HEK293T (cell line): ENCODE measurements at regions not wholly inside any gene's neighbourhood (a gene's known extent, or its start where the extent isn't known, plus 50 kb on each side); places are given as distances from the start of the nearest gene placed in this dataset.

Source experiments
- ARNT ChIP-seq: fragments of 450-650 bp; IDR thresholded peaks from 2 replicates; pipeline ENCODE4 v1.6.1; 2017; ENCODE audit warnings: mild to moderate bottlenecking
- FOXK2 ChIP-seq: fragments of 450-650 bp; IDR thresholded peaks from 2 replicates; pipeline ENCODE4 v1.6.1; 2016; ENCODE audit warnings: mild to moderate bottlenecking
- FOXM1 ChIP-seq: fragments of 450-650 bp; IDR thresholded peaks from 2 replicates; pipeline ENCODE4 v1.6.1; 2017; ENCODE audit warnings: mild to moderate bottlenecking, borderline replicate concordance
- SUZ12 ChIP-seq: fragments of 450-650 bp; IDR thresholded peaks from 2 replicates; pipeline ENCODE4 v1.6.1; 2016; ENCODE audit warnings: mild to moderate bottlenecking

DNA sequence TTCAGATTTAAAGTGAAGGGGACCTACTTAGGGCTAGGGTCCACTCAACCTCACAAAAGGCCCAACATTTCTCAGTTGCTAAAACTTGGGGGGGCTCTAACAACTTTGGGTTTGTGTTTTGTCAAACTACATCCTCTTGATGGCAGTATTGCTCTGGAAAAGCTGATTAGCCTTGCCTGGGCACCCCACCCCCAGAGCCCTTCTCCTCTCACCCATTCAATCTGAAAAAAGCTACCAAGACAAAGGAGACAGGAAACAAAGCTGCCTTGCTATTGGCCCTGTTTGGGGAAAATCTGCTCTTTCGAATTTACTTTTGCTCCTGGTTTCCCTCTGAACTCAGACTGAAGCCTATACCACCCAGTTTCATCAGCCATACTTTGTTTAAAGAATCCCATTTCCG is 195.2 kb upstream of the STK26 start:
- no peak for TF ChIP-seq ARNT
- TF ChIP-seq SUZ12 = no peak
- TF ChIP-seq FOXK2 = no peak
- TF ChIP-seq FOXM1 = no peak
